ENCODE measurements at regions not wholly inside any gene's neighbourhood (a gene's known extent, or its start where the extent isn't known, plus 50 kb on each side); places are given as distances from the start of the nearest gene placed in this dataset.

DNA sequence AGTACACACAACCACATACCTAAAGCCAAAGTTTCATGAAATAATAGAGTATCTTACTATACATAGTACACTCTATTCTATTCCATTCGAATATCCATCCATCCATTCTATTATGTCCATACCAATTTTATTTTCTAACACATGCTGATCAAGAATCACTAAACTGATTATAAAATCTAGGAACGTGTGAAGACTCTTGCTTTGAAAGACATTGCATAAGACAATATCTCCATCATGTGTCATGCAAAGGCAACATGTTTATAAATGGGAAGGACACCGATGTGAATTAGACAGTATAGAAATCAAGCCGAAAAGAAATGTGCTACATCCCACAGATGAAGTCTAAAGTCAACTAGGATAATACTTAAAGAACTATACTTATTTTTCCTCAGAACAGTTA lies 1561.5 kb upstream of the TENM4 start:
- peaks cover 5% of the 10 kb centered on the region for H3K4me1 ChIP-seq (ENCODE audit: control insufficient read depth, extremely low read depth, insufficient read depth, low read length)
- H3K9me1 ChIP-seq (replicated peaks; ENCODE audit: control insufficient read depth, extremely low read depth, insufficient read depth, low read length) = no peaks in the 10 kb centered on the region
- DNase-seq (ENCODE audit: low read depth, low spot score) = no peak
- no peaks in the 10 kb centered on the region for H3K27me3 ChIP-seq (ENCODE audit: control insufficient read depth in 2 of 2, insufficient read depth in 2 of 2, low read length in 2 of 2)
- CTCF ChIA-PET = interaction anchor here (1.3 kb wide), 1 partner anchor 846 kb away, joined by 3 read pairs; no protein-coding TSS in a partner anchor
- no peaks in the 10 kb centered on the region for H4K20me1 ChIP-seq (replicated peaks; ENCODE audit: control insufficient read depth, extremely low read depth, insufficient read depth, low read length)
- POLR2A ChIA-PET = no interaction called here
- no peaks in the 10 kb centered on the region for H3K36me3 ChIP-seq (ENCODE audit: control insufficient read depth in 2 of 2, extremely low read depth in 1 of 2, insufficient read depth in 2 of 2, low read length in 2 of 2)
- H3K9ac ChIP-seq (replicated peaks; ENCODE audit: extremely low read depth, insufficient read depth, low read length) = no peak overlapping the region
- no peak overlapping the region for H2AFZ ChIP-seq (ENCODE audit: low read depth, low read length)
- TF ChIP-seq JUN (IDR thresholded peaks at IDR 0.05; ENCODE audit: borderline replicate concordance, insufficient read depth, insufficient read length, low read depth) (no peak), MYC (IDR thresholded peaks at IDR 0.05; ENCODE audit: low read depth, low read length) (no peak), POLR2AphosphoS5 (IDR thresholded peaks at IDR 0.05; ENCODE audit: insufficient read depth, low read depth, low read length) (no peak), GATA2 (IDR thresholded peaks at IDR 0.05; ENCODE audit: insufficient read depth, insufficient read length, low read depth, low read length) (no peak), POLR2A (IDR thresholded peaks at IDR 0.05; ENCODE audit: low read depth, low read length) (no peak), FOS (IDR thresholded peaks at IDR 0.05; ENCODE audit: borderline replicate concordance, insufficient read depth, low read length) (no peak), EZH2 (IDR thresholded peaks at IDR 0.05; ENCODE audit: borderline replicate concordance, low read depth, low read length, severe bottlenecking) (no peak)
- TF ChIP-seq, protein P1, sequence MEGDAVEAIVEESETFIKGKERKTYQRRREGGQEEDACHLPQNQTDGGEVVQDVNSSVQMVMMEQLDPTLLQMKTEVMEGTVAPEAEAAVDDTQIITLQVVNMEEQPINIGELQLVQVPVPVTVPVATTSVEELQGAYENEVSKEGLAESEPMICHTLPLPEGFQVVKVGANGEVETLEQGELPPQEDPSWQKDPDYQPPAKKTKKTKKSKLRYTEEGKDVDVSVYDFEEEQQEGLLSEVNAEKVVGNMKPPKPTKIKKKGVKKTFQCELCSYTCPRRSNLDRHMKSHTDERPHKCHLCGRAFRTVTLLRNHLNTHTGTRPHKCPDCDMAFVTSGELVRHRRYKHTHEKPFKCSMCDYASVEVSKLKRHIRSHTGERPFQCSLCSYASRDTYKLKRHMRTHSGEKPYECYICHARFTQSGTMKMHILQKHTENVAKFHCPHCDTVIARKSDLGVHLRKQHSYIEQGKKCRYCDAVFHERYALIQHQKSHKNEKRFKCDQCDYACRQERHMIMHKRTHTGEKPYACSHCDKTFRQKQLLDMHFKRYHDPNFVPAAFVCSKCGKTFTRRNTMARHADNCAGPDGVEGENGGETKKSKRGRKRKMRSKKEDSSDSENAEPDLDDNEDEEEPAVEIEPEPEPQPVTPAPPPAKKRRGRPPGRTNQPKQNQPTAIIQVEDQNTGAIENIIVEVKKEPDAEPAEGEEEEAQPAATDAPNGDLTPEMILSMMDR (IDR thresholded peaks at IDR 0.05; ENCODE audit: extremely low read depth in 1 of 2, insufficient read depth in 1 of 2, low read depth in 1 of 2, low read length in 2 of 2) = no peak
- TF ChIP-seq, protein P2, sequence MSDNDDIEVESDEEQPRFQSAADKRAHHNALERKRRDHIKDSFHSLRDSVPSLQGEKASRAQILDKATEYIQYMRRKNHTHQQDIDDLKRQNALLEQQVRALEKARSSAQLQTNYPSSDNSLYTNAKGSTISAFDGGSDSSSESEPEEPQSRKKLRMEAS (IDR thresholded peaks at IDR 0.05; ENCODE audit: insufficient read depth, insufficient read length) = no peak
- no peaks in the 10 kb centered on the region for H3K9me3 ChIP-seq (replicated peaks; ENCODE audit: control insufficient read depth, insufficient read depth, low read length)
- dilution Hi-C loops (cut with MboI; ENCODE audit: extremely low pct_ligation_motif_present, low sequenced_read_pairs) (no loop called here), intact Hi-C loops (cut with micrococcal nuclease) (loop anchor here (10.0 kb wide), 1 partner anchor 278 kb away; no protein-coding TSS in a partner anchor)
- no peak overlapping the region for H3K4me3 ChIP-seq (replicated peaks in 1 of 3; ENCODE audit: insufficient read depth in 1 of 3, low read depth in 1 of 3, low read length in 3 of 3)
- FAIRE-seq = no peak
- H3K27ac ChIP-seq (ENCODE audit: insufficient read depth, low read depth, low read length) = no peak overlapping the region
- H3K4me2 ChIP-seq (ENCODE audit: insufficient read depth, low read length) = no peak overlapping the region
- H3K79me2 ChIP-seq (ENCODE audit: control insufficient read depth, insufficient read depth, low read length) = no peaks in the 10 kb centered on the region
- no TSS peak for BruUV-seq (replicated peaks)
